ENCODE measurements at regions not wholly inside any gene's neighbourhood (a gene's known extent, or its start where the extent isn't known, plus 50 kb on each side); places are given as distances from the start of the nearest gene placed in this dataset.

DNA sequence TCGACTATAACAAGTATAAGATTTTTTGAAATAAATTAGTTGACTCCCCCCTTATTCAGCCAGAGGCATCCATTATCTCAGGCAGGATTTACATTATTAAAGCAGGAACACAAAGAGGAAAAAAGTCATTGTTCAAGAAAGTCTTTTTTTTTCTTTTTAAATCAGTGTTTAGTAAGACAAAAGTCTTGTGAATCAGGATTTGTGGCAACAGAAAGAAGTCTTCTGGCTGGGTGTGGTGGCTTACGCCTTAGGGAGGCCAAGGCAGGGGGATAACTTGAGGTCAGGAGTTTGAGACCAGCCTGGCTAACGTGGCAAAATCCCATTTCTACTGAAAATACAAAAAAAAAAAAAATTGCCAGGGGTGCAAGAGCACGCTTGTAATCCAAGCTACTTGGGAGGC lies 505.5 kb downstream of the LMO4 start:
- SMC1A ChIA-PET (ENCODE audit: uncharacterized antibody, unreplicated experiment) = no interaction called here
- Histone ChIP-seq H3K9ac (ENCODE audit: control insufficient read depth, insufficient read depth, low read length) (no peak overlapping the region), H3K36me3 (ENCODE audit: control insufficient read depth in 2 of 2, insufficient read depth in 2 of 2, low read length in 1 of 2) (no peaks in the 10 kb centered on the region), H2AFZ (ENCODE audit: control insufficient read depth, low read depth, low read length) (no peak overlapping the region), H3K4me1 (ENCODE audit: control insufficient read depth, insufficient read depth, low read length) (no peaks in the 10 kb centered on the region), H3K79me2 (ENCODE audit: control insufficient read depth, insufficient read depth, low read length) (no peaks in the 10 kb centered on the region), H3K4me2 (ENCODE audit: control insufficient read depth, insufficient read depth) (no peak overlapping the region), H3K9me3 (replicated peaks; ENCODE audit: control insufficient read depth, insufficient read depth, low read length) (no peaks in the 10 kb centered on the region), H3K27me3 (replicated peaks in 1 of 2; ENCODE audit: control insufficient read depth in 2 of 2, insufficient read depth in 2 of 2, low read length in 1 of 2) (no peaks in the 10 kb centered on the region), H3K4me3 (no peak overlapping the region), H3K27ac (ENCODE audit: control insufficient read depth, insufficient read depth) (no peak overlapping the region), H4K20me1 (ENCODE audit: control insufficient read depth, insufficient read depth) (no peaks in the 10 kb centered on the region)
- DNase-seq (ENCODE audit: low read depth, low spot score) (no peak), ATAC-seq (no peak), FAIRE-seq (no peak)
- CTCF ChIA-PET = interaction anchor here (1.5 kb wide), 1 partner anchor 119 kb away, joined by 4 read pairs; no protein-coding TSS in a partner anchor
- no TSS peak for BruUV-seq (replicated peaks)
- 17% methylated on average over 4 of the region's 4 CpGs for WGBS (ENCODE audit: insufficient coverage, insufficient replicate concordance, low lambda C conversion rate, missing lambda C conversion rate)
- intact Hi-C loops (cut with micrococcal nuclease; ENCODE audit: unreplicated experiment) = no loop called here
- POLR2A ChIA-PET = no interaction called here
- in situ Hi-C loops (cut with MboI) = no loop called here
- RAD21 ChIA-PET (ENCODE audit: unreplicated experiment) = interaction anchor here (0.6 kb wide), 1 partner anchor 1022 kb away, joined by 3 read pairs; no protein-coding TSS in a partner anchor
- TF ChIP-seq, protein P1, sequence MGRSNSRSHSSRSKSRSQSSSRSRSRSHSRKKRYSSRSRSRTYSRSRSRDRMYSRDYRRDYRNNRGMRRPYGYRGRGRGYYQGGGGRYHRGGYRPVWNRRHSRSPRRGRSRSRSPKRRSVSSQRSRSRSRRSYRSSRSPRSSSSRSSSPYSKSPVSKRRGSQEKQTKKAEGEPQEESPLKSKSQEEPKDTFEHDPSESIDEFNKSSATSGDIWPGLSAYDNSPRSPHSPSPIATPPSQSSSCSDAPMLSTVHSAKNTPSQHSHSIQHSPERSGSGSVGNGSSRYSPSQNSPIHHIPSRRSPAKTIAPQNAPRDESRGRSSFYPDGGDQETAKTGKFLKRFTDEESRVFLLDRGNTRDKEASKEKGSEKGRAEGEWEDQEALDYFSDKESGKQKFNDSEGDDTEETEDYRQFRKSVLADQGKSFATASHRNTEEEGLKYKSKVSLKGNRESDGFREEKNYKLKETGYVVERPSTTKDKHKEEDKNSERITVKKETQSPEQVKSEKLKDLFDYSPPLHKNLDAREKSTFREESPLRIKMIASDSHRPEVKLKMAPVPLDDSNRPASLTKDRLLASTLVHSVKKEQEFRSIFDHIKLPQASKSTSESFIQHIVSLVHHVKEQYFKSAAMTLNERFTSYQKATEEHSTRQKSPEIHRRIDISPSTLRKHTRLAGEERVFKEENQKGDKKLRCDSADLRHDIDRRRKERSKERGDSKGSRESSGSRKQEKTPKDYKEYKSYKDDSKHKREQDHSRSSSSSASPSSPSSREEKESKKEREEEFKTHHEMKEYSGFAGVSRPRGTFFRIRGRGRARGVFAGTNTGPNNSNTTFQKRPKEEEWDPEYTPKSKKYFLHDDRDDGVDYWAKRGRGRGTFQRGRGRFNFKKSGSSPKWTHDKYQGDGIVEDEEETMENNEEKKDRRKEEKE (IDR thresholded peaks at IDR 0.05) = no peak
- TF ChIP-seq CBX5 (IDR thresholded peaks at IDR 0.05; ENCODE audit: low read depth) = no peak
- TF ChIP-seq TCF7 (IDR thresholded peaks at IDR 0.05; ENCODE audit: borderline replicate concordance) = no peak
- TF ChIP-seq CREB1 (IDR thresholded peaks at IDR 0.05; ENCODE audit: low read depth) = no peak
- no peak for TF ChIP-seq CHD4 (IDR thresholded peaks at IDR 0.05)
- TF ChIP-seq ZNF274 (IDR thresholded peaks at IDR 0.05; ENCODE audit: insufficient read depth, insufficient read length) = no peak
- TF ChIP-seq, protein P2, sequence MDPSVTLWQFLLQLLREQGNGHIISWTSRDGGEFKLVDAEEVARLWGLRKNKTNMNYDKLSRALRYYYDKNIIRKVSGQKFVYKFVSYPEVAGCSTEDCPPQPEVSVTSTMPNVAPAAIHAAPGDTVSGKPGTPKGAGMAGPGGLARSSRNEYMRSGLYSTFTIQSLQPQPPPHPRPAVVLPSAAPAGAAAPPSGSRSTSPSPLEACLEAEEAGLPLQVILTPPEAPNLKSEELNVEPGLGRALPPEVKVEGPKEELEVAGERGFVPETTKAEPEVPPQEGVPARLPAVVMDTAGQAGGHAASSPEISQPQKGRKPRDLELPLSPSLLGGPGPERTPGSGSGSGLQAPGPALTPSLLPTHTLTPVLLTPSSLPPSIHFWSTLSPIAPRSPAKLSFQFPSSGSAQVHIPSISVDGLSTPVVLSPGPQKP (IDR thresholded peaks at IDR 0.05; ENCODE audit: low read depth, low read length) = no peak
- TF ChIP-seq, protein P3, sequence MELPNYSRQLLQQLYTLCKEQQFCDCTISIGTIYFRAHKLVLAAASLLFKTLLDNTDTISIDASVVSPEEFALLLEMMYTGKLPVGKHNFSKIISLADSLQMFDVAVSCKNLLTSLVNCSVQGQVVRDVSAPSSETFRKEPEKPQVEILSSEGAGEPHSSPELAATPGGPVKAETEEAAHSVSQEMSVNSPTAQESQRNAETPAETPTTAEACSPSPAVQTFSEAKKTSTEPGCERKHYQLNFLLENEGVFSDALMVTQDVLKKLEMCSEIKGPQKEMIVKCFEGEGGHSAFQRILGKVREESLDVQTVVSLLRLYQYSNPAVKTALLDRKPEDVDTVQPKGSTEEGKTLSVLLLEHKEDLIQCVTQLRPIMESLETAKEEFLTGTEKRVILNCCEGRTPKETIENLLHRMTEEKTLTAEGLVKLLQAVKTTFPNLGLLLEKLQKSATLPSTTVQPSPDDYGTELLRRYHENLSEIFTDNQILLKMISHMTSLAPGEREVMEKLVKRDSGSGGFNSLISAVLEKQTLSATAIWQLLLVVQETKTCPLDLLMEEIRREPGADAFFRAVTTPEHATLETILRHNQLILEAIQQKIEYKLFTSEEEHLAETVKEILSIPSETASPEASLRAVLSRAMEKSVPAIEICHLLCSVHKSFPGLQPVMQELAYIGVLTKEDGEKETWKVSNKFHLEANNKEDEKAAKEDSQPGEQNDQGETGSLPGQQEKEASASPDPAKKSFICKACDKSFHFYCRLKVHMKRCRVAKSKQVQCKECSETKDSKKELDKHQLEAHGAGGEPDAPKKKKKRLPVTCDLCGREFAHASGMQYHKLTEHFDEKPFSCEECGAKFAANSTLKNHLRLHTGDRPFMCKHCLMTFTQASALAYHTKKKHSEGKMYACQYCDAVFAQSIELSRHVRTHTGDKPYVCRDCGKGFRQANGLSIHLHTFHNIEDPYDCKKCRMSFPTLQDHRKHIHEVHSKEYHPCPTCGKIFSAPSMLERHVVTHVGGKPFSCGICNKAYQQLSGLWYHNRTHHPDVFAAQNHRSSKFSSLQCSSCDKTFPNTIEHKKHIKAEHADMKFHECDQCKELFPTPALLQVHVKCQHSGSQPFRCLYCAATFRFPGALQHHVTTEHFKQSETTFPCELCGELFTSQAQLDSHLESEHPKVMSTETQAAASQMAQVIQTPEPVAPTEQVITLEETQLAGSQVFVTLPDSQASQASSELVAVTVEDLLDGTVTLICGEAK (IDR thresholded peaks at IDR 0.05; ENCODE audit: borderline replicate concordance) = no peak
- TF ChIP-seq, protein P4, sequence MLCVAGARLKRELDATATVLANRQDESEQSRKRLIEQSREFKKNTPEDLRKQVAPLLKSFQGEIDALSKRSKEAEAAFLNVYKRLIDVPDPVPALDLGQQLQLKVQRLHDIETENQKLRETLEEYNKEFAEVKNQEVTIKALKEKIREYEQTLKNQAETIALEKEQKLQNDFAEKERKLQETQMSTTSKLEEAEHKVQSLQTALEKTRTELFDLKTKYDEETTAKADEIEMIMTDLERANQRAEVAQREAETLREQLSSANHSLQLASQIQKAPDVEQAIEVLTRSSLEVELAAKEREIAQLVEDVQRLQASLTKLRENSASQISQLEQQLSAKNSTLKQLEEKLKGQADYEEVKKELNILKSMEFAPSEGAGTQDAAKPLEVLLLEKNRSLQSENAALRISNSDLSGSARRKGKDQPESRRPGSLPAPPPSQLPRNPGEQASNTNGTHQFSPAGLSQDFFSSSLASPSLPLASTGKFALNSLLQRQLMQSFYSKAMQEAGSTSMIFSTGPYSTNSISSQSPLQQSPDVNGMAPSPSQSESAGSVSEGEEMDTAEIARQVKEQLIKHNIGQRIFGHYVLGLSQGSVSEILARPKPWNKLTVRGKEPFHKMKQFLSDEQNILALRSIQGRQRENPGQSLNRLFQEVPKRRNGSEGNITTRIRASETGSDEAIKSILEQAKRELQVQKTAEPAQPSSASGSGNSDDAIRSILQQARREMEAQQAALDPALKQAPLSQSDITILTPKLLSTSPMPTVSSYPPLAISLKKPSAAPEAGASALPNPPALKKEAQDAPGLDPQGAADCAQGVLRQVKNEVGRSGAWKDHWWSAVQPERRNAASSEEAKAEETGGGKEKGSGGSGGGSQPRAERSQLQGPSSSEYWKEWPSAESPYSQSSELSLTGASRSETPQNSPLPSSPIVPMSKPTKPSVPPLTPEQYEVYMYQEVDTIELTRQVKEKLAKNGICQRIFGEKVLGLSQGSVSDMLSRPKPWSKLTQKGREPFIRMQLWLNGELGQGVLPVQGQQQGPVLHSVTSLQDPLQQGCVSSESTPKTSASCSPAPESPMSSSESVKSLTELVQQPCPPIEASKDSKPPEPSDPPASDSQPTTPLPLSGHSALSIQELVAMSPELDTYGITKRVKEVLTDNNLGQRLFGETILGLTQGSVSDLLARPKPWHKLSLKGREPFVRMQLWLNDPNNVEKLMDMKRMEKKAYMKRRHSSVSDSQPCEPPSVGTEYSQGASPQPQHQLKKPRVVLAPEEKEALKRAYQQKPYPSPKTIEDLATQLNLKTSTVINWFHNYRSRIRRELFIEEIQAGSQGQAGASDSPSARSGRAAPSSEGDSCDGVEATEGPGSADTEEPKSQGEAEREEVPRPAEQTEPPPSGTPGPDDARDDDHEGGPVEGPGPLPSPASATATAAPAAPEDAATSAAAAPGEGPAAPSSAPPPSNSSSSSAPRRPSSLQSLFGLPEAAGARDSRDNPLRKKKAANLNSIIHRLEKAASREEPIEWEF (IDR thresholded peaks at IDR 0.05; ENCODE audit: insufficient replicate concordance, low read depth, low read length) = no peak
- no peak for TF ChIP-seq ASH2L (IDR thresholded peaks at IDR 0.05; ENCODE audit: borderline replicate concordance, low read depth)

All from GM12878 (cell line).